ENCODE measurements at regions not wholly inside any gene's neighbourhood (a gene's known extent, or its start where the extent isn't known, plus 50 kb on each side); places are given as distances from the start of the nearest gene placed in this dataset.

- no peak for TF ChIP-seq REST (IDR thresholded peaks at IDR 0.05; ENCODE audit: unreplicated experiment)
Measured at GRCh38 chr2:138276339-138276738, 225.2 kb upstream of the SPOPL start (continued).

GRCh38 chr2:138277062-138277461 lies 224.5 kb upstream of the SPOPL start:
- Histone ChIP-seq H3K4me3 (peak overlapping the region; percentile 16), H3F3A (replicated peaks; ENCODE audit: low read depth) (no peaks in the 10 kb centered on the region), H3K36me3 (ENCODE audit: insufficient read depth) (no peaks in the 10 kb centered on the region), H3K4me1 (ENCODE audit: insufficient read depth) (peaks cover 32% of the 10 kb centered on the region), H4K20me1 (replicated peaks; ENCODE audit: insufficient read depth) (no peaks in the 10 kb centered on the region), H3K9me2 (ENCODE audit: insufficient read depth) (no peaks in the 10 kb centered on the region), H3K79me2 (replicated peaks; ENCODE audit: insufficient read depth) (no peaks in the 10 kb centered on the region), H3K4me2 (peak overlapping the region; percentile 10; the same call in 1 of the 2 replicates), H2AFZ (no peak overlapping the region), H3K27me3 (ENCODE audit: insufficient read depth) (no peaks in the 10 kb centered on the region), H3K27ac (ENCODE audit: low read depth) (peak overlapping the region; percentile 83)
- ATAC-seq, result peak; percentile 94
- Mint-ChIP-seq H3K27me3 (ENCODE audit: insufficient read depth, low read depth, poor library complexity) (peaks cover 2% of the 10 kb centered on the region), H3K4me3 (peak overlapping the region; percentile 19; the same call in 1 of the 3 replicates), H3K4me1 (peaks cover 53% of the 10 kb centered on the region), H3K36me3 (ENCODE audit: low read depth) (peaks cover 8% of the 10 kb centered on the region), H3K27ac (peak overlapping the region; percentile 89), H3K9me3 (peaks cover 8% of the 10 kb centered on the region; the same call in 2 of the 3 replicates)
- TF ChIP-seq STAT1 (IDR thresholded peaks at IDR 0.05; ENCODE audit: unreplicated experiment) (no peak), POLR2AphosphoS5 (IDR thresholded peaks at IDR 0.05; ENCODE audit: low read depth) (no peak), JUNB (IDR thresholded peaks at IDR 0.05; ENCODE audit: unreplicated experiment) (no peak), NANOG (IDR thresholded peaks at IDR 0.05; ENCODE audit: borderline replicate concordance) (peak; percentile 81), ZNF462 (CRISPR knock-in tag; IDR thresholded peaks at IDR 0.05) (0 out of 2 replicates have a peak, but pooled peaks have one; percentile 49)
- peak; percentile 71 for DNase-seq (ENCODE audit: low spot score)

Data from GM23338 (cell line).